Epidermal melanocyte (primary cell): ENCODE measurements at regions not wholly inside any gene's neighbourhood (a gene's known extent, or its start where the extent isn't known, plus 50 kb on each side); places are given as distances from the start of the nearest gene placed in this dataset.
"Not testable (repeated sequence)": the region's sequence is repeated elsewhere in the genome, so short reads cannot be mapped to it uniquely, and the experiment has no call there.

Experiments used
- DNase-seq: peaks from one replicate; pipeline ENCODE4 v3.0.0; 2011; ENCODE audit warnings: low spot score; ENCODE audit not compliant: insufficient read length

GRCh38 chr18:43952398-43952797 is 675.1 kb upstream of the SYT4 start:
- DNase-seq = no peak

- DNase-seq = no peak
Observed at GRCh38 chr18:43961722-43962121, 684.4 kb upstream of the SYT4 start.

- DNase-seq = no peak
Observed at GRCh38 chr18:43964666-43965065, 687.4 kb upstream of the SYT4 start.

- DNase-seq = no peak
Observed at GRCh38 chr18:43965691-43966090, 688.4 kb upstream of the SYT4 start.

DNA sequence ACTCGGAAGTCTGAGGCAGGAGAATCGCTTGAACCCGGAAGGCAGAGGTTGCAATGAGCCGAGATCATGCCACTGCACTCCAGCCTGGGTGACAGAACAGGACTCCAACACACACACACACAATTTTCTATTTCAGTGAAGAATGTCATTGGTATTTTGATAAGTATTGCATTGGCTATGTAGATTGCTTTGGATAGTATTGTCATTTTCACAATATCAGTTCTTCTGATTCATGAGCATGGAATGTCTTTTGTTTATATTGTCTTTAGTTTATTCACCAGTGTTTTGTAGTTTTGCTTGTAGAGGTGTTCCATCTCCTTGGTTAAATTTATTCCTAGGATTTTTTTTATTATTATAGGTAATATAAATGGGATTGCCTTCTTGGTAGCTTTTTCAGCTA is 693.4 kb upstream of the SYT4 start:
- DNase-seq = no peak

GRCh38 chr18:43978174-43978573 is 700.9 kb upstream of the SYT4 start:
- no peak for DNase-seq

DNA sequence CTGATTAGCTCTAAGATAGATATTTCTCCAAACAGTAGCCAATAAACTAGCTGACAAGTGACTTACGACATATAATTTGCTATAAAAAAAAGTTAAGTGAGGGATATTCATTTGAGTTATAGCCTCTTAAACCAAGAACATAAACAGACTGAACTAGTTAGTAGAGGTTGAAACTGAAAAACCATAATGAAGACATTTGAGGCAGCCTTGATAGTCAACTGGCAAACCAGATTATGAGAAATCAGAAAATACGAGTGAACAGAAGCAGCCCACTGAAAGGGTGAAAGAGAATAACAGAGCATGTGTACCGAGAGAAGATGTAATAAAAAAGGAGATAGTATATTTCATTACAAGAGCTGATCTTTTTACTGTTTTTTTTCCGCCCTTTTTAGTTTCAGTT is 698.1 kb upstream of the SETBP1 start:
- DNase-seq = no peak

- not testable (repeated sequence) for DNase-seq
Observed at GRCh38 chr18:43987061-43987460, 693.6 kb upstream of the SETBP1 start.

GRCh38 chr18:43992741-43993140 is 687.9 kb upstream of the SETBP1 start:
- DNase-seq = no peak

- no peak for DNase-seq
Observed at GRCh38 chr18:43994381-43994780, 686.3 kb upstream of the SETBP1 start.

- DNase-seq = no peak
Observed at GRCh38 chr18:44013871-44014270, 666.8 kb upstream of the SETBP1 start.

DNA sequence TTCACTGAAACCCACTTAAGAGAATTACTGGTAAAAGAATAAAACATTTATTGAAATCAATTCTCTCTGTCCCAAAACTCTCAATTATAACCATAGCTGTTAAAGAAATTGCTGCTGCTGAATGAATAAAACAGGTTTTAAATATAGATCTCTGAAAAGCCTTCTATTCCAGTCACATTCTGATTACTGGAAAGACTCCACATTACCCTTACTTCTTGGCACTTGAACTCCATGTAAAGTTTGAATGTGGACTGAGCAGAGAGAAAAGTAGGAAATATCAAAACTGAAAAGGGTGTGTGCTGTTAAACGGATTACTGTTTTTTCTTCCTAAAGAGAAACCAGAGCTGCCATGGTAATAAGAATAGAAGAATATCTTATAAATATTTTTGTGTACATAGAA is 655.3 kb upstream of the SETBP1 start:
- no peak for DNase-seq

DNA sequence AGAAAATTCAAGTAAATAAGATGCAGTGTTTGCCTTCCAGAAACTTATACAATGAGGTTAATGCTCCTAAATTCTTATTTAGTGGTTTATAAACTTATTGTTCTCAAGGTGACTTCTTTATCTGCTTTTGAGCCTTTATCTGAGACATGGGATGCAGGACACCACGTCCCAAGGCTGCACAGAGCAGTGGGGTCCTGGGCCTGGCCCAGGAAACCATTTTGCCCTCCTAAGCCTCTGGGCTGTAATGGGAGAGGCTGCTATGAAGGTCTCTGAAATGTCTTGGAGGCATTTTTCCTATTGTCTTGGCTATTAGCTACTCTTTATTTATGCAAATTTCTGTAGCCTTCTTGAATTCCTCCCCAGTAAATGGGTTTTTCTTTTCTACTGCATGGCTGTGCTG is 652.6 kb upstream of the SETBP1 start:
- no peak for DNase-seq

GRCh38 chr18:44031063-44031462 is 649.6 kb upstream of the SETBP1 start:
- DNase-seq = no peak

DNA sequence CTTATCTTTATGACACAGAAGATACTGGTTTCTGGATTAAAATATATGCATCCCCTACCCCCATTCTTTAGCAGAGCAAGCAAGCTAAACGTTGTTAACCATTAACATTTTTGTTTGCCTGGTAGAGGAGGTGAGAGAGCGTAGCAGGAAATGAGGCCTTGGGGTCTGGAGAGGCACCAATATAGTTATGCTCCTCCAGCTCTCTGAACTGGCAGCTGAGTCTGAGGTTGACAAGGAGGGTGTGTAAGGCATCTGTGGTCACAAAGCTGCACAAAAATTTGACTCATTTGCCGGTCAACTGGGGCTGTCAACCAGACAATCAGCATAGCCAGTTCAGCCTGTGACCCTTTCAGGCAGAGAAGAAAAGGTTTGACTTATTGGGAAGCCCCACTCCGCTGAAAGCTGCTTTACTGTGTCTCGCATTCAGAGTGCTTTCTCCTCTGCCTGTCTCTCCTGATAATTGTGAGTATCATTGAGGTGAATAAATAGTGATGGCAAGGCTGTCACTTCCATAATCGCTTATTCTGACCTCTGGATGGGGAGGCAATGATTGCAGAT is 647.5 kb upstream of the SETBP1 start:
- no peak for DNase-seq

GRCh38 chr18:44035554-44035953 is 645.1 kb upstream of the SETBP1 start:
- no peak for DNase-seq

GRCh38 chr18:44036501-44036900 is 644.2 kb upstream of the SETBP1 start:
- no peak for DNase-seq

- DNase-seq = no peak
Observed at GRCh38 chr18:44039216-44039615, 641.5 kb upstream of the SETBP1 start.

DNA sequence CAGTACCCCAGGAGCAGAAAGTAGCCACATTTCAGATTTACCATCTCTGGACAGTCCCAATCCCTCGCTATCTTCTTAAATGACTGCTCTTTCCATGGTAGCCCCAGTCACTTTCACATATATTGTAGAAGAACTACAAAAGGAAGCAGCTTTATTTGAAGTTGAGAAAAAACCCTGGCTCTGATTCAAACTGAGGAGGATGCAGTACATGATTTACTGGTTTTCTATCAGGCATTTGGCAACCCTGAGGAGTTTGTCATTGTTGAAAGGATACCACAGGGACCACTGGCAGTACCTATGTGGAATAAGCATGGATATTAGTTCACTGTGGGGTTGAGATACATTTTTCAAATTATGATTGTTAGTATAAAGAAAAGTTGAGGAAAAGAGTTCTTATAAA is 640.9 kb upstream of the SETBP1 start:
- DNase-seq = no peak

- no peak for DNase-seq
Observed at GRCh38 chr18:44041553-44041952, 639.1 kb upstream of the SETBP1 start.

- DNase-seq = no peak
Observed at GRCh38 chr18:44041961-44042360, 638.7 kb upstream of the SETBP1 start.

DNA sequence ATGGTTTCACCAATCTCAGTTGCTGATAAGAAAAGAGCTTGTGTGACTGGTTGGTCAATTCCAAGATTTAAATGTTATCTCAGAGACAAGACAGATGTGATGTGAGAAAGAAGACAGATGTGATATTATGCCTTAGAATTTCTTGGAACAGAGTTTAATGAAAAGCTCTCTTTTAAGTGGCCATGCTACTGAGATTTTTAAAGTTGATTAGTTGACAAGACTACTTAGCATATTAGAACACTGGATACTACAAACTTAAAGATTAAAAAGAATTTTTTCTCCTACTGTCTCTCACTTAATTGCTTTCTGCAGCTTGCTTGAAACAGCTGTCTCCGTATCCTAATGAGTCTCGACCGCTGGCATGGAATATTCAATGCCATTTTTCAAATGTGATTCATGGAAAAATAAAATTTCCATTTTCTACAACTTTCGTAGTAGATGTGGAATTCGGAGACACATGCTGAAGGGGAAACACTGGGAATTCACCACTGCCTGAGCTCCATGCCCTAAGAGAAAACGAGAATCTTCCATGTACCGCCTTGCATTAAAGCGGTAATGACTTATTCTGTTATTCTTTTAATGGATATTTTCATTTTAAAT is 634.2 kb upstream of the SETBP1 start:
- DNase-seq = no peak

DNA sequence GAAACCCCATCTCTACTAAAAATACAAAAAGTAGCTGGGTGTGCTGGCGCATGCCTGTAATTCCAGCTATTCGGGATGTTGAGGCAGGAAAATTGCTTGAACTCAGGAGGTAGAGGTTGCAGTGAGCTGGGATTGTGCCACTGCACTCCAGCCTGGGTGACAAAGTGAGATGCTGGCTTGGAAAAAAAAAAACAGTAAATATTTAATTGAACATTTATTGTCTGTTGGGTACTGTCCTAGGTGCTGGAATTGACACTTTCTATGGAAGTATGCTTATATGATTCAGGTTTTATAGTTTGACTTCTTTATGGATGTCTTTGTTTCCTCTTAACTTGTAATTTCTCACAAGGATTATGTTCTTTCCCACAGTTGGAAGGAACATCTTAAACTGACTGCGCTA is 633.1 kb upstream of the SETBP1 start:
- DNase-seq = no peak

GRCh38 chr18:44048435-44048834 is 632.3 kb upstream of the SETBP1 start:
- DNase-seq = no peak
